Activated CD8-positive, alpha-beta T cell treated with anti-CD3 and anti-CD28 coated beads for 36 hours (primary cell): ENCODE measurements at regions not wholly inside any gene's neighbourhood (a gene's known extent, or its start where the extent isn't known, plus 50 kb on each side); places are given as distances from the start of the nearest gene placed in this dataset.

Source experiments
- ATAC-seq: fragments of 200-7000 bp; cut with Tn5 transposase; one replicate; pipeline ENCODE4 v1.10.0; 2021; ENCODE audit warnings: mild to moderate bottlenecking, moderate library complexity
- CTCF ChIA-PET: fragments of 350-600 bp; sonication (Branson Sonifier 250); formaldehyde crosslinking; loops from one replicate; lab custom pipeline; 2021; ENCODE audit warnings: antibody characterized with exemption; lab: Charles Lee
- POLR2A ChIA-PET: fragments of 350-600 bp; sonication (Branson Sonifier 250); formaldehyde crosslinking; loops from one replicate; lab custom pipeline; 2021; ENCODE audit warnings: antibody characterized with exemption; lab: Charles Lee
- DNase-seq: peaks from one replicate; pipeline ENCODE4 v3.0.0-alpha.2; 2020
- H3K27ac Mint-ChIP-seq: one replicate; pipeline ENCODE4 v1.8.0; 2021; ENCODE audit warnings: mild to moderate bottlenecking, mixed read lengths
- H3K27me3 Mint-ChIP-seq: one replicate; pipeline ENCODE4 v1.8.0; 2021; ENCODE audit warnings: mixed read lengths
- H3K36me3 Mint-ChIP-seq: one replicate; pipeline ENCODE4 v1.8.0; 2021; ENCODE audit warnings: low read depth, mixed read lengths
- H3K4me1 Mint-ChIP-seq: one replicate; pipeline ENCODE4 v1.8.0; 2021; ENCODE audit warnings: low read depth, mixed read lengths
- H3K4me3 Mint-ChIP-seq: one replicate; pipeline ENCODE4 v1.8.0; 2021; ENCODE audit warnings: mild to moderate bottlenecking, moderate library complexity, mixed read lengths
- H3K9me3 Mint-ChIP-seq: one replicate; pipeline ENCODE4 v1.8.0; 2021; ENCODE audit warnings: mixed read lengths
- CTCF ChIP-seq: fragments of 200-600 bp; IDR thresholded peaks from one replicate; pipeline ENCODE4 v1.8.0; 2022; ENCODE audit warnings: antibody characterized with exemption, mild to moderate bottlenecking
- intact Hi-C: fragments of 100-400 bp; cut with micrococcal nuclease; formaldehyde crosslinking; loops from one replicate; pipeline ENCODE4 v1.10.0; 2022

- Mint-ChIP-seq H3K4me1 (no peaks in the 10 kb centered on the region), H3K4me3 (no peak overlapping the region), H3K9me3 (peaks cover 6% of the 10 kb centered on the region), H3K27me3 (peaks cover 5% of the 10 kb centered on the region), H3K36me3 (peaks cover 1% of the 10 kb centered on the region), H3K27ac (no peak overlapping the region)
- TF ChIP-seq CTCF, result no peak
- POLR2A ChIA-PET, result no interaction called here
- CTCF ChIA-PET, result no interaction called here
- no peak for ATAC-seq
- intact Hi-C loops, result no loop called here
- DNase-seq, result no peak
These were observed 107.8 kb upstream of the CXCL12 start for GRCh38 chr10:44492678-44493077.

GRCh38 chr10:44498222-44498621 is 113.3 kb upstream of the CXCL12 start:
- Mint-ChIP-seq H3K27me3 (no peaks in the 10 kb centered on the region), H3K27ac (no peak overlapping the region), H3K9me3 (no peaks in the 10 kb centered on the region), H3K4me3 (no peak overlapping the region), H3K36me3 (no peaks in the 10 kb centered on the region), H3K4me1 (no peaks in the 10 kb centered on the region)
- CTCF ChIA-PET, result no interaction called here
- no peak for DNase-seq
- no peak for ATAC-seq
- no peak for TF ChIP-seq CTCF
- intact Hi-C loops, result no loop called here
- POLR2A ChIA-PET, result no interaction called here

- H3K4me3 Mint-ChIP-seq, result no peak overlapping the region
- CTCF ChIA-PET, result no interaction called here
- H3K27ac Mint-ChIP-seq, result no peak overlapping the region
- H3K4me1 Mint-ChIP-seq, result no peaks in the 10 kb centered on the region
- H3K9me3 Mint-ChIP-seq, result no peaks in the 10 kb centered on the region
- H3K36me3 Mint-ChIP-seq, result no peaks in the 10 kb centered on the region
- intact Hi-C loops, result no loop called here
- no peak for TF ChIP-seq CTCF
- POLR2A ChIA-PET, result no interaction called here
- ATAC-seq (no peak), DNase-seq (no peak)
- peaks cover 1% of the 10 kb centered on the region for H3K27me3 Mint-ChIP-seq
These were observed 115.6 kb upstream of the CXCL12 start for GRCh38 chr10:44500451-44500850.

GRCh38 chr10:44506386-44506785 is 121.5 kb upstream of the CXCL12 start:
- Mint-ChIP-seq H3K4me1 (no peaks in the 10 kb centered on the region), H3K27ac (no peak overlapping the region), H3K27me3 (peaks cover 1% of the 10 kb centered on the region), H3K9me3 (no peaks in the 10 kb centered on the region), H3K36me3 (no peaks in the 10 kb centered on the region), H3K4me3 (no peak overlapping the region)
- no peak for DNase-seq
- POLR2A ChIA-PET, result no interaction called here
- CTCF ChIA-PET, result no interaction called here
- ATAC-seq, result no peak
- no peak for TF ChIP-seq CTCF
- intact Hi-C loops, result no loop called here

- intact Hi-C loops, result no loop called here
- POLR2A ChIA-PET, result no interaction called here
- CTCF ChIA-PET, result no interaction called here
- no peak overlapping the region for H3K4me3 Mint-ChIP-seq
- no peaks in the 10 kb centered on the region for H3K27me3 Mint-ChIP-seq
- H3K36me3 Mint-ChIP-seq, result no peaks in the 10 kb centered on the region
- DNase-seq, result no peak
- no peak for TF ChIP-seq CTCF
- no peak overlapping the region for H3K27ac Mint-ChIP-seq
- H3K4me1 Mint-ChIP-seq, result no peaks in the 10 kb centered on the region
- H3K9me3 Mint-ChIP-seq, result no peaks in the 10 kb centered on the region
- ATAC-seq, result no peak
These were observed 125.7 kb upstream of the CXCL12 start for GRCh38 chr10:44510379-44511115.
